Hematopoietic multipotent progenitor cell treated with erythropoietin and hydrocortisone succinate and interleukin-3 and kit ligand, for 4 days (in vitro differentiated cells): ENCODE measurements at regions not wholly inside any gene's neighbourhood (a gene's known extent, or its start where the extent isn't known, plus 50 kb on each side); places are given as distances from the start of the nearest gene placed in this dataset.
A peak's percentile ranks its signal among the peaks of the same experiment; 100 is the strongest.

ENCODE experiments used
- DNase-seq: peaks from one replicate; pipeline ENCODE4 v3.0.0-alpha.2; 2015

- DNase-seq, result no peak
These were observed 274.9 kb upstream of the DCBLD2 start for GRCh38 chr3:99176169-99176964.

- DNase-seq, result no peak
These were observed 273.8 kb upstream of the DCBLD2 start for GRCh38 chr3:99175276-99175812.

- DNase-seq, result peak; percentile 79
These were observed 271.5 kb upstream of the DCBLD2 start for GRCh38 chr3:99172736-99173657.

GRCh38 chr3:99171800-99172199 lies 270.3 kb upstream of the DCBLD2 start:
- DNase-seq, result no peak

- DNase-seq, result no peak
These were observed 269.5 kb upstream of the DCBLD2 start for GRCh38 chr3:99170867-99171517.

GRCh38 chr3:99167071-99167470 lies 265.6 kb upstream of the DCBLD2 start:
- DNase-seq, result no peak

- no peak for DNase-seq
These were observed 261.8 kb upstream of the DCBLD2 start for GRCh38 chr3:99163314-99163713.

- DNase-seq, result no peak
These were observed 257.8 kb upstream of the DCBLD2 start for GRCh38 chr3:99159220-99159762.

GRCh38 chr3:99145031-99145430 lies 243.5 kb upstream of the DCBLD2 start:
- DNase-seq, result no peak

- no peak for DNase-seq
These were observed 242.0 kb upstream of the DCBLD2 start for GRCh38 chr3:99143493-99143892.

GRCh38 chr3:99134986-99135385 lies 233.5 kb upstream of the DCBLD2 start:
- no peak for DNase-seq

GRCh38 chr3:99131876-99132275 lies 230.4 kb upstream of the DCBLD2 start:
- DNase-seq, result no peak

GRCh38 chr3:99128725-99129505 lies 227.4 kb upstream of the DCBLD2 start:
- DNase-seq, result no peak

- no peak for DNase-seq
These were observed 226.7 kb upstream of the DCBLD2 start for GRCh38 chr3:99128235-99128634.

GRCh38 chr3:99126316-99126715 lies 224.8 kb upstream of the DCBLD2 start:
- DNase-seq, result no peak

GRCh38 chr3:99119385-99119784 lies 217.9 kb upstream of the DCBLD2 start:
- DNase-seq, result no peak

- DNase-seq, result no peak
These were observed 216.9 kb upstream of the DCBLD2 start for GRCh38 chr3:99118381-99118780.

- peak; percentile 4 for DNase-seq
These were observed 213.2 kb upstream of the DCBLD2 start for GRCh38 chr3:99114565-99115291.

GRCh38 chr3:99111235-99111634 lies 209.7 kb upstream of the DCBLD2 start:
- no peak for DNase-seq

- no peak for DNase-seq
These were observed 208.9 kb upstream of the DCBLD2 start for GRCh38 chr3:99110401-99110800.

- DNase-seq, result no peak
These were observed 207.0 kb upstream of the DCBLD2 start for GRCh38 chr3:99108508-99108907.
